Stromal cell of bone marrow (primary cell): ENCODE measurements at regions not wholly inside any gene's neighbourhood (a gene's known extent, or its start where the extent isn't known, plus 50 kb on each side); places are given as distances from the start of the nearest gene placed in this dataset.

ENCODE experiments used
- DNase-seq: peaks from one replicate; pipeline ENCODE4 v3.0.0-alpha.2; 2012; ENCODE audit warnings: low read depth

GRCh38 chr13:103133556-103133955 is 67.3 kb upstream of the SLC10A2 start:
- DNase-seq = no peak

- no peak for DNase-seq
Observed at GRCh38 chr13:103130681-103131210, 64.5 kb upstream of the SLC10A2 start.

- DNase-seq = no peak
Observed at GRCh38 chr13:103130146-103130545, 63.9 kb upstream of the SLC10A2 start.
